ENCODE measurements at regions not wholly inside any gene's neighbourhood (a gene's known extent, or its start where the extent isn't known, plus 50 kb on each side); places are given as distances from the start of the nearest gene placed in this dataset.

- TF ChIP-seq CTCF (IDR thresholded peaks at IDR 0.05; ENCODE audit: low read length), result no peak
- no peak for TF ChIP-seq EZH2 (optimal IDR thresholded peaks at IDR 0.05; ENCODE audit: low read depth, low read length)
- TF ChIP-seq EZH2phosphoT487 (IDR thresholded peaks at IDR 0.05; ENCODE audit: low read length), result no peak
Measured at GRCh38 chr2:100676346-100676745, 113.6 kb downstream of the PDCL3 start.

Data from MM.1S (cell line).